SK-N-SH (cell line): ENCODE measurements at regions not wholly inside any gene's neighbourhood (a gene's known extent, or its start where the extent isn't known, plus 50 kb on each side); places are given as distances from the start of the nearest gene placed in this dataset.

Experiments
- CTCF ChIP-seq: fragments of 200-600 bp; sonication (generic); IDR thresholded peaks from 2 replicates; pipeline ENCODE4 v1.6.1; 2017; ENCODE audit warnings: antibody characterized with exemption, mild to moderate bottlenecking, moderate library complexity
- EZH2phosphoT487 ChIP-seq: fragments of 200-600 bp; sonication (generic); IDR thresholded peaks from 2 replicates; pipeline ENCODE4 v1.6.1; 2017; ENCODE audit warnings: low read depth, mixed run types, mild to moderate bottlenecking, antibody characterized with exemption, moderate library complexity, borderline replicate concordance
- FOXM1 ChIP-seq: IDR thresholded peaks from 2 replicates; pipeline ENCODE4 v1.4.0; 2012; ENCODE audit warnings: low read depth, mild to moderate bottlenecking
- MAX ChIP-seq: IDR thresholded peaks from 2 replicates; pipeline ENCODE4 v1.4.0; 2012; ENCODE audit warnings: low read depth
- PBX3 ChIP-seq: IDR thresholded peaks from 2 replicates; pipeline ENCODE4; 2012
- RAD21 ChIP-seq: IDR thresholded peaks from 2 replicates; pipeline ENCODE4 v1.6.1; 2012; ENCODE audit warnings: mild to moderate bottlenecking, low read length
- REST ChIP-seq: IDR thresholded peaks from 2 replicates; pipeline ENCODE4 v1.6.1; 2012; ENCODE audit warnings: mild to moderate bottlenecking, low read depth, low read length, moderate library complexity
- RFX5 ChIP-seq: IDR thresholded peaks from 2 replicates; pipeline ENCODE4 v1.6.1; 2012; ENCODE audit warnings: mild to moderate bottlenecking, improper control_type of control experiment, low read length
- SMC3 ChIP-seq: IDR thresholded peaks from 2 replicates; pipeline ENCODE4 v1.6.1; 2012; ENCODE audit warnings: low read depth, low read length, improper control_type of control experiment
- TAF1 ChIP-seq: IDR thresholded peaks from 2 replicates; pipeline ENCODE4 v1.6.1; 2012; ENCODE audit warnings: low read depth, mild to moderate bottlenecking, low read length, moderate library complexity, borderline replicate concordance
- USF2 ChIP-seq: fragments of 150-350 bp; IDR thresholded peaks from 2 replicates; pipeline ENCODE4 v1.6.1; 2017; ENCODE audit warnings: antibody characterized with exemption, low read length, low read depth, borderline replicate concordance
- YY1 ChIP-seq: IDR thresholded peaks from 2 replicates; pipeline ENCODE4 v1.4.0; 2012; ENCODE audit warnings: low read depth, mild to moderate bottlenecking

- TF ChIP-seq USF2 (no peak), CTCF (no peak), RAD21 (no peak), YY1 (no peak), MAX (no peak), PBX3 (no peak), TAF1 (no peak), SMC3 (no peak), EZH2phosphoT487 (no peak), REST (no peak), RFX5 (no peak), FOXM1 (no peak)
These were observed 168.3 kb downstream of the BTC start for GRCh38 chr4:74625981-74626380.
